Sigmoid colon (tissue), 4 donors: ENCODE measurements at regions not wholly inside any gene's neighbourhood (a gene's known extent, or its start where the extent isn't known, plus 50 kb on each side); places are given as distances from the start of the nearest gene placed in this dataset.

Source experiments
- CTCF ChIP-seq, 4 experiments: fragments of 450-650 bp in 3 of 4; fragments of 200-600 bp in 1 of 4; IDR thresholded peaks; one replicate each; pipeline ENCODE4 v1.5.1; 2016 to 2019; ENCODE audit warnings: antibody characterized with exemption in 4 of 4, mild to moderate bottlenecking in 3 of 4, moderate library complexity in 2 of 4
- POLR2AphosphoS5 ChIP-seq, 4 donors: sonication (generic); formaldehyde crosslinking; IDR thresholded peaks; one replicate each; pipeline ENCODE4 v1.6.1; 2017; ENCODE audit warnings: antibody characterized with exemption in 4 of 4

GRCh38 chr10:80794994-80795393, 257.3 kb downstream of the SH2D4B start:
- no peak for TF ChIP-seq CTCF (IDR thresholded peaks at IDR 0.05)
- TF ChIP-seq POLR2AphosphoS5 (IDR thresholded peaks at IDR 0.05) = no peak
